ENCODE measurements at regions not wholly inside any gene's neighbourhood (a gene's known extent, or its start where the extent isn't known, plus 50 kb on each side); places are given as distances from the start of the nearest gene placed in this dataset.

DNA sequence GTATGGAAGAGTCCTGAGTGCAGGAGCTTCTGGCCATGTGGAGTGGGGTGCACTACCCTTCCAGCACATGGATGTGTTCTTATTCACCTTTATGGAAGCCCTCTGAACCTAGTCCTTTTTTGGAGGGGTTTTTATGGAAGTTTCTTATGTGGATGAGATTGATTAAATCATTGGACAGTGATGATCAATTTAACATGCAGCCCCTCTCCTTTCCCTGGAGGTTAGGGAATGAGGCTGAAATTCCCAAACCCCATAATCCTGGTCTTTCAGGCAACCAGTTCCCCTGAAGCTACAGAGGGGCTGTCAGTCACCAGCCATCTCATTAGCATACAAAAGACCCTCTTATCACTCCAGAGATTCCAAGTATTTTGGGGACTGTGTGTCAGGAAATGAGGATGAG, 183.9 kb upstream of the MAP3K7 start:
- TF ChIP-seq, protein P1, sequence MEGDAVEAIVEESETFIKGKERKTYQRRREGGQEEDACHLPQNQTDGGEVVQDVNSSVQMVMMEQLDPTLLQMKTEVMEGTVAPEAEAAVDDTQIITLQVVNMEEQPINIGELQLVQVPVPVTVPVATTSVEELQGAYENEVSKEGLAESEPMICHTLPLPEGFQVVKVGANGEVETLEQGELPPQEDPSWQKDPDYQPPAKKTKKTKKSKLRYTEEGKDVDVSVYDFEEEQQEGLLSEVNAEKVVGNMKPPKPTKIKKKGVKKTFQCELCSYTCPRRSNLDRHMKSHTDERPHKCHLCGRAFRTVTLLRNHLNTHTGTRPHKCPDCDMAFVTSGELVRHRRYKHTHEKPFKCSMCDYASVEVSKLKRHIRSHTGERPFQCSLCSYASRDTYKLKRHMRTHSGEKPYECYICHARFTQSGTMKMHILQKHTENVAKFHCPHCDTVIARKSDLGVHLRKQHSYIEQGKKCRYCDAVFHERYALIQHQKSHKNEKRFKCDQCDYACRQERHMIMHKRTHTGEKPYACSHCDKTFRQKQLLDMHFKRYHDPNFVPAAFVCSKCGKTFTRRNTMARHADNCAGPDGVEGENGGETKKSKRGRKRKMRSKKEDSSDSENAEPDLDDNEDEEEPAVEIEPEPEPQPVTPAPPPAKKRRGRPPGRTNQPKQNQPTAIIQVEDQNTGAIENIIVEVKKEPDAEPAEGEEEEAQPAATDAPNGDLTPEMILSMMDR (IDR thresholded peaks at IDR 0.05; ENCODE audit: borderline replicate concordance, control extremely low read depth, extremely low read depth, insufficient read depth, missing control alignments): no peak
- in situ Hi-C loops (cut with MboI; ENCODE audit: low sequenced_read_pairs, unreplicated experiment): no loop called here
- no peak for DNase-seq (ENCODE audit: low spot score)

DNA sequence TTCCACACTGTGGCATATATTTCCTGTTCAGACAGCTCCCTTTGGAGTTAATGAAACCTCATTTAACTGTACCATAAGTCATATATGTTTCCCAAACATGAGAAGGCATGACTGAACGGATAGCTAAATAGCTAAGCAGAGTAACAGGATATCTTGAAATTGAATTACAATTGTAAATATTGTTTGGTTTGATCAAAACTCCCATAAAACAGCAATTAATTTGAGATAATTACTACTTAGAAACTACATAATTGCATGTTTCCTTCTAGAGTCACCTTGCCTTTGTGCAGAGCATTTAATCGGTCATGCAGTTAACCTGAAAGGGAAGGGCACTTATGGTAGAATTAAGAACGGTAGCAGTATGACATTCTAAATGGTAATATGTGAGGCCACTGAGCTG, 179.0 kb upstream of the MAP3K7 start:
- no peak for DNase-seq (ENCODE audit: low spot score)
- TF ChIP-seq, protein P1 (IDR thresholded peaks at IDR 0.05; ENCODE audit: borderline replicate concordance, control extremely low read depth, extremely low read depth, insufficient read depth, missing control alignments): no peak
- in situ Hi-C loops (cut with MboI; ENCODE audit: low sequenced_read_pairs, unreplicated experiment): no loop called here

DNA sequence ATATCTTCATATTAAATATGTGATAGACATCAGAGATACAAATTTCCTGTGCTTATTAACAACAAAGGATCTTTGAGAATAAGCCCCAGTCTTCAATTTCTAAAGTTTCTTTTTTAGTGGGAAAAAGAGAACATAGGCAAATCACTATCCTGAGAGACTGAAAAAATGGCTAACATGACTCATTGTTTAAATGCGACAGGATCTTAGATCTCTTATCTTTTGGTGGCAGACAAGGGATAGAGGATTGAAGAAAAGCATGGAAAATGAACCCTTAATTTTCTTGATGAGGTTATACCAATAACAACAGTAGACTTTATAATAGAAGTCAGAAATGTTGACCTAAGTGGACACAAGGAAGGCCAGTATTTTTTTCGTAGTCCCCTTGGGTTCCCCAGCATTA, 178.6 kb upstream of the MAP3K7 start:
- TF ChIP-seq, protein P1 (IDR thresholded peaks at IDR 0.05; ENCODE audit: borderline replicate concordance, control extremely low read depth, extremely low read depth, insufficient read depth, missing control alignments): no peak
- DNase-seq (ENCODE audit: low spot score): no peak
- in situ Hi-C loops (cut with MboI; ENCODE audit: low sequenced_read_pairs, unreplicated experiment): no loop called here

DNA sequence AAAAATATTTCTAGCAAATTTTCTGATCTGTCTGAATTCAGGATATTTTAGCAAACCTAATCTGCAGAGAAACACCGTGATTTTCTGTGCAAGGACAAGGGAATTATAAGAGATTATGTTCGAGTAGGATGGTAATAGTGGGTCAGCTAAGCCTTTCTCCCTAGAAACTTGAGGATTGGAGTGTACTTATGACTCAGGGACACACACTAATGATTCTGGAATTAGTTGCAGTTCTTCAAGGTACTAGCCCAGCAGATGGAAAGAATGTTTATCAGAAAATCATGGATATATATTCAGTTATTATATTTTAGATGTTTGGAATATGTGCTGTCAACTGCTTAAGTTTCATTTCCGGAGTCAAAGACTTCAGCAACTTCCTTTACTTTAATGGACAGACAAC, 177.1 kb upstream of the MAP3K7 start:
- in situ Hi-C loops (cut with MboI; ENCODE audit: low sequenced_read_pairs, unreplicated experiment): no loop called here
- TF ChIP-seq, protein P1 (IDR thresholded peaks at IDR 0.05; ENCODE audit: borderline replicate concordance, control extremely low read depth, extremely low read depth, insufficient read depth, missing control alignments): no peak
- no peak for DNase-seq (ENCODE audit: low spot score)

DNA sequence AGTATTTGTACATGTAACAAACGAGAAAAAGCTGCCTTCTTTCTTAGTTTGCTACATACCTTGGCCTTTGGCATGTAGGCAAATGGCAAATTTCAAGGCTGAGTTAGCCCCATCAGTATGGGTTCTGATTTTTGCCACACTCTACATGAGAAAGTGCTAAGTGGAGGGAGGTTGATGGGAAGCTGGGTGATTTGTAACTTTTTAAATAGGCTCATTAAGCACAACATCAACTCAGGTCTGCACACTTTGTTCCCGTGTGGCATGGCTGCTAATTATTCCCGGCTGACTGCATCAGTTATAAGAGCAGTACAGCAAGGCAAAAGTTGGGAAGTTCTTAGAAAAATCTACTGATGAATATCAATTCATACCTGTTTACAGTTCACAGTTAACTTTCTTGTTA, 172.8 kb upstream of the MAP3K7 start:
- DNase-seq (ENCODE audit: low spot score): no peak
- in situ Hi-C loops (cut with MboI; ENCODE audit: low sequenced_read_pairs, unreplicated experiment): no loop called here
- TF ChIP-seq, protein P1 (IDR thresholded peaks at IDR 0.05; ENCODE audit: borderline replicate concordance, control extremely low read depth, extremely low read depth, insufficient read depth, missing control alignments): no peak

DNA sequence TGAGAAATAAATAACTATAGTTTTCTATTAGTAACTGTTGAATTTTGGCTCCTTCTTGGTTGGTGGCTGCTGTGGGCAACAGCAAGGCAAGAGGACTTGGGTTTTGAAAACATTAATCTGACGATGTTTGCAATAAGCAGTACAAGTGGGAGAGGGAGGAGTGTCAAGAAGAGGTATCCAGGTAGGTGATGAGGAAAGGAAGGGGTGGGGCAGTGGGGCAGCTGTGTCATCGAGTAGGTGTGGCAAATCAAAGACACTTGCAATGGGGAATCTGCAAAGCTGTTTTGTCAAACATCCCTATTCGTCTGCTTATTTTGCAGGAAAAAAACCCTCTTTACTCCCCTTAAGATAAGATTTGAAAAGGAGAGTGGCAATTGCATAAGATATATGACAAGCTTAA, 171.9 kb upstream of the MAP3K7 start:
- no peak for DNase-seq (ENCODE audit: low spot score)
- in situ Hi-C loops (cut with MboI; ENCODE audit: low sequenced_read_pairs, unreplicated experiment): no loop called here
- TF ChIP-seq, protein P1 (IDR thresholded peaks at IDR 0.05; ENCODE audit: borderline replicate concordance, control extremely low read depth, extremely low read depth, insufficient read depth, missing control alignments): no peak

All from GM13976 (cell line).